Central memory CD8-positive, alpha-beta T cell (primary cell): ENCODE measurements at regions not wholly inside any gene's neighbourhood (a gene's known extent, or its start where the extent isn't known, plus 50 kb on each side); places are given as distances from the start of the nearest gene placed in this dataset.

Experiments used
- ATAC-seq: fragments of 150-1000 bp; cut with Tn5 transposase; replicated peaks from 2 replicates; pipeline ENCODE4 v1.10.0; 2022; ENCODE audit warnings: mild to moderate bottlenecking, moderate FRiP score, moderate number of reproducible peaks; ENCODE audit not compliant: poor library complexity, severe bottlenecking; ENCODE audit errors: extremely low read depth
- DNase-seq, 2 donors: peaks; one replicate each; pipeline ENCODE4 v3.0.0; 2021; ENCODE audit warnings: low spot score in 2 of 2
- H3K27ac Mint-ChIP-seq: one replicate; pipeline ENCODE4 v1.8.0; 2022; ENCODE audit warnings: low read depth, mild to moderate bottlenecking, moderate library complexity, mixed read lengths
- H3K27me3 Mint-ChIP-seq: one replicate; pipeline ENCODE4 v1.8.0; 2022; ENCODE audit warnings: mixed read lengths
- H3K36me3 Mint-ChIP-seq: one replicate; pipeline ENCODE4 v1.8.0; 2022; ENCODE audit warnings: mild to moderate bottlenecking, moderate library complexity, mixed read lengths; ENCODE audit not compliant: insufficient read depth
- H3K4me1 Mint-ChIP-seq: one replicate; pipeline ENCODE4 v1.8.0; 2022; ENCODE audit warnings: mixed read lengths
- H3K4me3 Mint-ChIP-seq: one replicate; pipeline ENCODE4 v1.8.0; 2022; ENCODE audit warnings: mild to moderate bottlenecking, moderate library complexity, mixed read lengths
- H3K9me3 Mint-ChIP-seq: one replicate; pipeline ENCODE4 v1.8.0; 2022; ENCODE audit warnings: mixed read lengths

GRCh38 chr5:35317586-35317985 is 87.3 kb upstream of the PRLR start:
- no peaks in the 10 kb centered on the region for H3K9me3 Mint-ChIP-seq
- DNase-seq, result no peak
- no peak overlapping the region for H3K27ac Mint-ChIP-seq
- H3K27me3 Mint-ChIP-seq, result peaks cover 23% of the 10 kb centered on the region
- no peaks in the 10 kb centered on the region for H3K36me3 Mint-ChIP-seq
- no peak for ATAC-seq
- H3K4me3 Mint-ChIP-seq, result no peak overlapping the region
- H3K4me1 Mint-ChIP-seq, result no peaks in the 10 kb centered on the region

- Mint-ChIP-seq H3K27me3 (peaks cover 23% of the 10 kb centered on the region), H3K36me3 (no peaks in the 10 kb centered on the region), H3K4me3 (no peak overlapping the region), H3K27ac (no peak overlapping the region), H3K4me1 (no peaks in the 10 kb centered on the region), H3K9me3 (no peaks in the 10 kb centered on the region)
- DNase-seq (no peak), ATAC-seq (no peak)
These were observed 86.5 kb upstream of the PRLR start for GRCh38 chr5:35316611-35317274.

- no peaks in the 10 kb centered on the region for H3K4me1 Mint-ChIP-seq
- DNase-seq (no peak), ATAC-seq (no peak)
- no peak overlapping the region for H3K4me3 Mint-ChIP-seq
- H3K27ac Mint-ChIP-seq, result no peak overlapping the region
- no peaks in the 10 kb centered on the region for H3K9me3 Mint-ChIP-seq
- H3K36me3 Mint-ChIP-seq, result no peaks in the 10 kb centered on the region
- H3K27me3 Mint-ChIP-seq, result peaks cover 18% of the 10 kb centered on the region
These were observed 83.0 kb upstream of the PRLR start for GRCh38 chr5:35313291-35313690.

- no peak for ATAC-seq
These were observed 82.0 kb upstream of the PRLR start for GRCh38 chr5:35312267-35312666.

GRCh38 chr5:35309365-35310130 is 79.3 kb upstream of the PRLR start:
- no peak for DNase-seq

More at GRCh38 chr5:35312267-35312666, 82.0 kb upstream of the PRLR start:
- no peaks in the 10 kb centered on the region for H3K9me3 Mint-ChIP-seq
- no peaks in the 10 kb centered on the region for H3K36me3 Mint-ChIP-seq
- DNase-seq, result no peak
- peaks cover 24% of the 10 kb centered on the region for H3K27me3 Mint-ChIP-seq
- H3K4me3 Mint-ChIP-seq, result no peak overlapping the region
- no peaks in the 10 kb centered on the region for H3K4me1 Mint-ChIP-seq
- H3K27ac Mint-ChIP-seq, result no peak overlapping the region

GRCh38 chr5:35308421-35308820 is 78.1 kb upstream of the PRLR start:
- Mint-ChIP-seq H3K27ac (no peak overlapping the region), H3K36me3 (no peaks in the 10 kb centered on the region), H3K27me3 (peaks cover 13% of the 10 kb centered on the region), H3K9me3 (no peaks in the 10 kb centered on the region), H3K4me1 (no peaks in the 10 kb centered on the region), H3K4me3 (no peak overlapping the region)
- DNase-seq, result no peak
- no peak for ATAC-seq

More at GRCh38 chr5:35309365-35310130, 79.3 kb upstream of the PRLR start:
- H3K36me3 Mint-ChIP-seq, result no peaks in the 10 kb centered on the region
- H3K4me3 Mint-ChIP-seq, result no peak overlapping the region
- no peak overlapping the region for H3K27ac Mint-ChIP-seq
- H3K9me3 Mint-ChIP-seq, result no peaks in the 10 kb centered on the region
- H3K27me3 Mint-ChIP-seq, result peaks cover 24% of the 10 kb centered on the region
- no peaks in the 10 kb centered on the region for H3K4me1 Mint-ChIP-seq
- ATAC-seq, result no peak

GRCh38 chr5:35306716-35307365 is 76.6 kb upstream of the PRLR start:
- H3K4me1 Mint-ChIP-seq, result no peaks in the 10 kb centered on the region
- ATAC-seq, result no peak
- no peak overlapping the region for H3K4me3 Mint-ChIP-seq
- H3K27ac Mint-ChIP-seq, result no peak overlapping the region
- no peaks in the 10 kb centered on the region for H3K9me3 Mint-ChIP-seq
- no peaks in the 10 kb centered on the region for H3K36me3 Mint-ChIP-seq
- DNase-seq, result no peak
- H3K27me3 Mint-ChIP-seq, result peaks cover 11% of the 10 kb centered on the region

- no peak for DNase-seq
- H3K4me1 Mint-ChIP-seq, result no peaks in the 10 kb centered on the region
- H3K27ac Mint-ChIP-seq, result no peak overlapping the region
- H3K4me3 Mint-ChIP-seq, result no peak overlapping the region
- peaks cover 5% of the 10 kb centered on the region for H3K9me3 Mint-ChIP-seq
- ATAC-seq, result no peak
- H3K36me3 Mint-ChIP-seq, result no peaks in the 10 kb centered on the region
- peaks cover 11% of the 10 kb centered on the region for H3K27me3 Mint-ChIP-seq
These were observed 75.2 kb upstream of the PRLR start for GRCh38 chr5:35305336-35306020.

- Mint-ChIP-seq H3K9me3 (peaks cover 5% of the 10 kb centered on the region), H3K27ac (no peak overlapping the region), H3K4me3 (no peak overlapping the region), H3K27me3 (peaks cover 11% of the 10 kb centered on the region), H3K36me3 (no peaks in the 10 kb centered on the region), H3K4me1 (no peaks in the 10 kb centered on the region)
- DNase-seq (no peak), ATAC-seq (no peak)
These were observed 74.0 kb upstream of the PRLR start for GRCh38 chr5:35304291-35304690.

GRCh38 chr5:35303152-35303551 is 72.9 kb upstream of the PRLR start:
- Mint-ChIP-seq H3K4me1 (no peaks in the 10 kb centered on the region), H3K4me3 (no peak overlapping the region), H3K27ac (no peak overlapping the region), H3K36me3 (no peaks in the 10 kb centered on the region), H3K27me3 (peaks cover 4% of the 10 kb centered on the region), H3K9me3 (peaks cover 5% of the 10 kb centered on the region)
- DNase-seq (no peak), ATAC-seq (no peak)

GRCh38 chr5:35302544-35302943 is 72.3 kb upstream of the PRLR start:
- ATAC-seq (no peak), DNase-seq (no peak)
- H3K4me1 Mint-ChIP-seq, result no peaks in the 10 kb centered on the region
- H3K27ac Mint-ChIP-seq, result no peak overlapping the region
- no peaks in the 10 kb centered on the region for H3K27me3 Mint-ChIP-seq
- H3K9me3 Mint-ChIP-seq, result peaks cover 5% of the 10 kb centered on the region
- no peak overlapping the region for H3K4me3 Mint-ChIP-seq
- H3K36me3 Mint-ChIP-seq, result no peaks in the 10 kb centered on the region

GRCh38 chr5:35297755-35298154 is 67.5 kb upstream of the PRLR start:
- Mint-ChIP-seq H3K9me3 (peaks cover 5% of the 10 kb centered on the region), H3K36me3 (peaks cover 1% of the 10 kb centered on the region), H3K4me1 (no peaks in the 10 kb centered on the region), H3K4me3 (no peak overlapping the region), H3K27ac (no peak overlapping the region), H3K27me3 (peaks cover 6% of the 10 kb centered on the region)
- DNase-seq (no peak), ATAC-seq (no peak)
